ENCODE measurements at regions not wholly inside any gene's neighbourhood (a gene's known extent, or its start where the extent isn't known, plus 50 kb on each side); places are given as distances from the start of the nearest gene placed in this dataset.
"Not testable (repeated sequence)": the region's sequence is repeated elsewhere in the genome, so short reads cannot be mapped to it uniquely, and the experiment has no call there.

- no peak for DNase-seq
Measured at GRCh38 chr10:114708084-114708483, 50.0 kb upstream of the ABLIM1 start.

GRCh38 chr10:114708717-114709335 is 50.8 kb upstream of the ABLIM1 start:
- DNase-seq, result no peak

GRCh38 chr10:114709984-114710383 is 51.9 kb upstream of the ABLIM1 start:
- no peak for DNase-seq

- DNase-seq, result no peak
Measured at GRCh38 chr10:114711176-114711868, 53.2 kb upstream of the ABLIM1 start.

GRCh38 chr10:114711869-114712250 is 53.8 kb upstream of the ABLIM1 start:
- no peak for DNase-seq

GRCh38 chr10:114713525-114714090 is 55.5 kb upstream of the ABLIM1 start:
- no peak for DNase-seq

- DNase-seq, result peak; percentile 18
Measured at GRCh38 chr10:114714281-114714741, 56.2 kb upstream of the ABLIM1 start.

- DNase-seq, result no peak
Measured at GRCh38 chr10:114715171-114715670, 57.1 kb upstream of the ABLIM1 start.

GRCh38 chr10:114716811-114717404 is 58.8 kb upstream of the ABLIM1 start:
- DNase-seq, result no peak

GRCh38 chr10:114717881-114718280 is 59.8 kb upstream of the ABLIM1 start:
- not testable (repeated sequence) for DNase-seq

GRCh38 chr10:114718374-114718773 is 60.3 kb upstream of the ABLIM1 start:
- DNase-seq, result no peak

- peak; percentile 49 for DNase-seq
Measured at GRCh38 chr10:114719311-114719710, 61.2 kb upstream of the ABLIM1 start.

- not testable (repeated sequence) for DNase-seq
Measured at GRCh38 chr10:114720023-114720422, 61.9 kb upstream of the ABLIM1 start.

- DNase-seq, result no peak
Measured at GRCh38 chr10:114720685-114721278, 62.7 kb upstream of the ABLIM1 start.

GRCh38 chr10:114722136-114722535 is 64.1 kb upstream of the ABLIM1 start:
- DNase-seq, result not testable (repeated sequence)

- DNase-seq, result no peak
Measured at GRCh38 chr10:114723361-114723760, 65.3 kb upstream of the ABLIM1 start.

GRCh38 chr10:114723991-114724715 is 66.1 kb upstream of the ABLIM1 start:
- DNase-seq, result no peak

GRCh38 chr10:114724716-114725106 is 66.6 kb upstream of the ABLIM1 start:
- DNase-seq, result no peak

- DNase-seq, result no peak
Measured at GRCh38 chr10:114726820-114727271, 68.8 kb upstream of the ABLIM1 start.

GRCh38 chr10:114728325-114728724 is 70.2 kb upstream of the ABLIM1 start:
- no peak for DNase-seq

- no peak for DNase-seq
Measured at GRCh38 chr10:114729103-114729659, 71.1 kb upstream of the ABLIM1 start.

GRCh38 chr10:114730291-114730690 is 72.2 kb upstream of the ABLIM1 start:
- DNase-seq, result no peak
